DOHH2 (cell line): ENCODE measurements at regions not wholly inside any gene's neighbourhood (a gene's known extent, or its start where the extent isn't known, plus 50 kb on each side); places are given as distances from the start of the nearest gene placed in this dataset.

Source experiments
- CTCF ChIP-seq: fragments of 200-600 bp; sonication (generic); IDR thresholded peaks from one replicate; pipeline ENCODE4 v1.5.1; 2014; ENCODE audit warnings: antibody characterized with exemption, mild to moderate bottlenecking, low read depth, low read length; ENCODE audit not compliant: poor library complexity, severe bottlenecking
- EZH2phosphoT487 ChIP-seq: fragments of 200-600 bp; sonication (generic); IDR thresholded peaks from 2 replicates; pipeline ENCODE4 v1.6.1; 2017; ENCODE audit warnings: borderline replicate concordance, mild to moderate bottlenecking, antibody characterized with exemption, low read length, moderate library complexity, mixed read lengths

- TF ChIP-seq CTCF (no peak), EZH2phosphoT487 (no peak)
Measured at GRCh38 chr18:60662491-60662890, 289.9 kb upstream of the MC4R start.
